Vagina (tissue), 2 donors: ENCODE measurements at regions not wholly inside any gene's neighbourhood (a gene's known extent, or its start where the extent isn't known, plus 50 kb on each side); places are given as distances from the start of the nearest gene placed in this dataset.

ENCODE experiments used
- CTCF ChIP-seq, 3 experiments: fragments of 450-650 bp in 2 of 3; fragments of 200-600 bp in 1 of 3; sonication (generic) in 1 of 3; IDR thresholded peaks; one replicate each; pipeline ENCODE4 v1.5.1; 2017 to 2019; ENCODE audit warnings: antibody characterized with exemption in 3 of 3, mild to moderate bottlenecking in 2 of 3, moderate library complexity in 2 of 3
- POLR2A ChIP-seq, 2 donors: fragments of 450-650 bp; IDR thresholded peaks; one replicate each; pipeline ENCODE4 v1.6.1; 2017; ENCODE audit warnings: antibody characterized with exemption in 2 of 2, mild to moderate bottlenecking in 2 of 2, moderate library complexity in 2 of 2
- POLR2AphosphoS5 ChIP-seq, 2 donors: sonication (generic); formaldehyde crosslinking; IDR thresholded peaks; one replicate each; pipeline ENCODE4 v1.9.0; 2017; ENCODE audit warnings: antibody characterized with exemption in 2 of 2, mild to moderate bottlenecking in 2 of 2, low read depth in 1 of 2; ENCODE audit not compliant: insufficient read depth in 1 of 2

- TF ChIP-seq CTCF (IDR thresholded peaks at IDR 0.05) (no peak), POLR2A (IDR thresholded peaks at IDR 0.05) (no peak), POLR2AphosphoS5 (IDR thresholded peaks at IDR 0.05; ENCODE audit: insufficient read depth in 1 of 2, low read depth in 1 of 2) (no peak)
Observed at GRCh38 chr5:81830596-81830995, 79.7 kb upstream of the SSBP2 start.
